Common myeloid progenitor, CD34-positive (primary cell): ENCODE measurements at regions not wholly inside any gene's neighbourhood (a gene's known extent, or its start where the extent isn't known, plus 50 kb on each side); places are given as distances from the start of the nearest gene placed in this dataset.

Experiments
- CTCF ChIA-PET: fragments of 350-600 bp; sonication (Branson Sonifier 250); formaldehyde crosslinking; loops from one replicate; lab custom pipeline; 2021; ENCODE audit warnings: antibody characterized with exemption; lab: Charles Lee
- POLR2A ChIA-PET: fragments of 350-600 bp; sonication (Branson Sonifier 250); formaldehyde crosslinking; loops from one replicate; lab custom pipeline; 2021; ENCODE audit warnings: antibody characterized with exemption; lab: Charles Lee
- DNase-seq, 3 donors: peaks; one replicate each; pipeline versions ENCODE4 v3.0.0 to v3.0.0-alpha.2; 2013
- H3K27ac ChIP-seq, 2 experiments: 1 replicate in 1 of 2; 2 replicates in 1 of 2; pipeline ENCODE4 v1.7.0; 2013; ENCODE audit warnings: inconsistent platforms in 2 of 2, low read length in 2 of 2, mild to moderate bottlenecking in 2 of 2, low read depth in 1 of 2, moderate library complexity in 1 of 2; ENCODE audit not compliant: severe bottlenecking in 2 of 2, insufficient read depth in 1 of 2, poor library complexity in 1 of 2
- H3K27me3 ChIP-seq, 5 experiments: replicated peaks in 2 of 5; 1 replicate in 3 of 5; 2 replicates in 2 of 5; pipeline versions ENCODE4 v1.6.1 to v1.7.0; 2013; ENCODE audit warnings: low read length in 4 of 5, mild to moderate bottlenecking in 2 of 5, moderate library complexity in 2 of 5, inconsistent platforms in 1 of 5; ENCODE audit not compliant: insufficient read depth in 5 of 5, control insufficient read depth in 4 of 5
- H3K36me3 ChIP-seq, 4 experiments: 1 replicate in 2 of 4; 2 replicates in 2 of 4; pipeline versions ENCODE4 v1.6.1 to v1.7.0; 2013; ENCODE audit warnings: low read length in 3 of 4, control low read depth in 1 of 4, mild to moderate bottlenecking in 1 of 4; ENCODE audit not compliant: control insufficient read depth in 4 of 4, insufficient read depth in 4 of 4
- H3K4me1 ChIP-seq, 4 experiments: 1 replicate in 3 of 4; 2 replicates in 1 of 4; pipeline versions ENCODE4 v1.6.1 to v1.7.1; 2013; ENCODE audit warnings: low read length in 3 of 4, mild to moderate bottlenecking in 3 of 4, control low read depth in 1 of 4, inconsistent platforms in 1 of 4, moderate library complexity in 1 of 4; ENCODE audit not compliant: control insufficient read depth in 4 of 4, insufficient read depth in 4 of 4; ENCODE audit errors: control extremely low read depth in 1 of 4
- H3K4me3 ChIP-seq, 7 experiments: 1 replicate in 4 of 7; 2 replicates in 3 of 7; pipeline versions ENCODE4 v1.5.1 to v1.7.0; 2013; ENCODE audit warnings: mild to moderate bottlenecking in 7 of 7, low read length in 6 of 7, moderate library complexity in 6 of 7, inconsistent platforms in 2 of 7, low read depth in 2 of 7, control low read depth in 1 of 7; ENCODE audit not compliant: insufficient read depth in 4 of 7, control insufficient read depth in 1 of 7; ENCODE audit errors: extremely low read depth in 1 of 7
- H3K9me3 ChIP-seq, 5 experiments: 1 replicate in 4 of 5; 2 replicates in 1 of 5; pipeline versions ENCODE4 v1.6.1 to v1.7.1; 2013; ENCODE audit warnings: low read length in 4 of 5, mild to moderate bottlenecking in 2 of 5, inconsistent platforms in 1 of 5, low read depth in 1 of 5, moderate library complexity in 1 of 5; ENCODE audit not compliant: control insufficient read depth in 4 of 5, insufficient read depth in 2 of 5; ENCODE audit errors: control extremely low read depth in 1 of 5
- WGBS: methylation state at CpG from one replicate; pipeline ENCODE4 v1.1.5; 2013; ENCODE audit not compliant: insufficient coverage; 5-methylcytosine and 5-hydroxymethylcytosine counted together

GRCh38 chr12:84789184-84789583, 123.4 kb downstream of the SLC6A15 start:
- Histone ChIP-seq H3K4me3 (no peak overlapping the region), H3K27ac (no peak overlapping the region), H3K36me3 (no peaks in the 10 kb centered on the region), H3K9me3 (peaks cover 0 to 1% (median 0%) of the 10 kb centered on the region in 5 experiments), H3K4me1 (no peaks in the 10 kb centered on the region), H3K27me3 (no peaks in the 10 kb centered on the region)
- ChIA-PET POLR2A (no interaction called here), CTCF (no interaction called here)
- no peak for DNase-seq

GRCh38 chr12:84787253-84787652, 125.3 kb downstream of the SLC6A15 start:
- 79% methylated on average over 2 of the region's 2 CpGs for WGBS
- no peak overlapping the region for H3K27ac ChIP-seq
- no peaks in the 10 kb centered on the region for H3K4me1 ChIP-seq
- DNase-seq, result no peak
- no peaks in the 10 kb centered on the region for H3K36me3 ChIP-seq
- H3K4me3 ChIP-seq, result no peak overlapping the region
- peaks cover 0 to 1% (median 0%) of the 10 kb centered on the region in 5 experiments for H3K9me3 ChIP-seq
- ChIA-PET CTCF (no interaction called here), POLR2A (no interaction called here)
- H3K27me3 ChIP-seq, result no peaks in the 10 kb centered on the region

GRCh38 chr12:84786622-84787021, 126.0 kb downstream of the SLC6A15 start:
- no peaks in the 10 kb centered on the region for H3K4me1 ChIP-seq
- ChIA-PET CTCF (no interaction called here), POLR2A (no interaction called here)
- H3K36me3 ChIP-seq, result no peaks in the 10 kb centered on the region
- H3K27me3 ChIP-seq, result no peaks in the 10 kb centered on the region
- peaks cover 0 to 1% (median 0%) of the 10 kb centered on the region in 5 experiments for H3K9me3 ChIP-seq
- no peak for DNase-seq
- H3K4me3 ChIP-seq, result no peak overlapping the region
- H3K27ac ChIP-seq, result no peak overlapping the region

GRCh38 chr12:84785951-84786350, 126.6 kb downstream of the SLC6A15 start:
- CTCF ChIA-PET, result no interaction called here
- 100% methylated on average over 1 of the region's 1 CpG for WGBS
- no peak for DNase-seq

GRCh38 chr12:84785281-84785680, 127.3 kb downstream of the SLC6A15 start:
- Histone ChIP-seq H3K27ac (no peak overlapping the region), H3K4me3 (no peak overlapping the region), H3K4me1 (no peaks in the 10 kb centered on the region), H3K36me3 (no peaks in the 10 kb centered on the region), H3K27me3 (no peaks in the 10 kb centered on the region), H3K9me3 (peaks cover 0 to 1% (median 0%) of the 10 kb centered on the region in 5 experiments)
- DNase-seq, result no peak
- ChIA-PET CTCF (no interaction called here), POLR2A (no interaction called here)
- WGBS, result 100% methylated on average over 1 of the region's 1 CpG

More at GRCh38 chr12:84785951-84786350, 126.6 kb downstream of the SLC6A15 start:
- no peaks in the 10 kb centered on the region for H3K36me3 ChIP-seq
- H3K4me3 ChIP-seq, result no peak overlapping the region
- peaks cover 0 to 1% (median 0%) of the 10 kb centered on the region in 5 experiments for H3K9me3 ChIP-seq
- POLR2A ChIA-PET, result no interaction called here
- no peaks in the 10 kb centered on the region for H3K4me1 ChIP-seq
- H3K27me3 ChIP-seq, result no peaks in the 10 kb centered on the region
- H3K27ac ChIP-seq, result no peak overlapping the region

- ChIA-PET CTCF (no interaction called here), POLR2A (no interaction called here)
- no peak overlapping the region for H3K4me3 ChIP-seq
- H3K27me3 ChIP-seq, result no peaks in the 10 kb centered on the region
- H3K27ac ChIP-seq, result no peak overlapping the region
- 94% methylated on average over 5 of the region's 5 CpGs for WGBS
- DNase-seq, result no peak
- no peaks in the 10 kb centered on the region for H3K4me1 ChIP-seq
- no peaks in the 10 kb centered on the region for H3K9me3 ChIP-seq
- H3K36me3 ChIP-seq, result no peaks in the 10 kb centered on the region
Observed at GRCh38 chr12:84779169-84779568, 133.4 kb downstream of the SLC6A15 start.

- Histone ChIP-seq H3K27ac (no peak overlapping the region), H3K9me3 (no peaks in the 10 kb centered on the region), H3K4me3 (no peak overlapping the region), H3K36me3 (no peaks in the 10 kb centered on the region), H3K4me1 (no peaks in the 10 kb centered on the region), H3K27me3 (no peaks in the 10 kb centered on the region)
- POLR2A ChIA-PET, result no interaction called here
- WGBS, result 83% methylated on average over 2 of the region's 2 CpGs
- CTCF ChIA-PET, result no interaction called here
- DNase-seq, result no peak
Observed at GRCh38 chr12:84772281-84772680, 140.3 kb downstream of the SLC6A15 start.
